ENCODE measurements at regions not wholly inside any gene's neighbourhood (a gene's known extent, or its start where the extent isn't known, plus 50 kb on each side); places are given as distances from the start of the nearest gene placed in this dataset.

DNA sequence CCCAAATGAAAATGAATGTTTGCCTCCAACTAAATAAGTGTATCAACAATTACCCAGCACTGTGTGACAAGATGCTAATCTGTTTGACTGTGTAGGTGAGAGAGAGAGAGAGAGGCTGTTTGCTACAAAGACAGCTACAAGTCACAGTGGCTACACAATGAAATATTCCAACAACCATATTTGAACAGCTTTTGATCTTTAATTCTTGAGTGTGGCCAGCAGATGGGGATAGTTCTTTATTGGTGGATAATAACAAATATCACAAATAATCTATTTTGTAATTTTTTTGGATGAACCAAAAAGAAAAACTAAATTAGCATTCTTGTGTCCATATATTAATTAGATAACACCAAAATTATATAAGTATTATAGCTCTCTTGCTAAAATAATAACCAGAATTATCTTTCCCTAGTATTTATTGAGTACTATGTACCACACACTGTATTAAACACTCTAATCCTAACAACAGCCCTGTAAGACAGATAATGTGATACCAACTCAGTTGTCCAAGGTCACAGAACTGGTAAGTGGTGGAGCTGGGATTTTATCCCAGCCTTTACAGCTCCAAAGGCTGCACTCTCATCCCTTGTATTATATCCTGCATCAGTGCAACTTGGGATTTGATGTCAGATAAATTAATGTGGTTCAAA lies 61.9 kb upstream of the C3orf80 start:
- peak; percentile 87 to 92 for TF ChIP-seq RAD21 (IDR thresholded peaks at IDR 0.05)
- TF ChIP-seq FOXA2 (IDR thresholded peaks at IDR 0.05): no peak
- TF ChIP-seq, protein P1, sequence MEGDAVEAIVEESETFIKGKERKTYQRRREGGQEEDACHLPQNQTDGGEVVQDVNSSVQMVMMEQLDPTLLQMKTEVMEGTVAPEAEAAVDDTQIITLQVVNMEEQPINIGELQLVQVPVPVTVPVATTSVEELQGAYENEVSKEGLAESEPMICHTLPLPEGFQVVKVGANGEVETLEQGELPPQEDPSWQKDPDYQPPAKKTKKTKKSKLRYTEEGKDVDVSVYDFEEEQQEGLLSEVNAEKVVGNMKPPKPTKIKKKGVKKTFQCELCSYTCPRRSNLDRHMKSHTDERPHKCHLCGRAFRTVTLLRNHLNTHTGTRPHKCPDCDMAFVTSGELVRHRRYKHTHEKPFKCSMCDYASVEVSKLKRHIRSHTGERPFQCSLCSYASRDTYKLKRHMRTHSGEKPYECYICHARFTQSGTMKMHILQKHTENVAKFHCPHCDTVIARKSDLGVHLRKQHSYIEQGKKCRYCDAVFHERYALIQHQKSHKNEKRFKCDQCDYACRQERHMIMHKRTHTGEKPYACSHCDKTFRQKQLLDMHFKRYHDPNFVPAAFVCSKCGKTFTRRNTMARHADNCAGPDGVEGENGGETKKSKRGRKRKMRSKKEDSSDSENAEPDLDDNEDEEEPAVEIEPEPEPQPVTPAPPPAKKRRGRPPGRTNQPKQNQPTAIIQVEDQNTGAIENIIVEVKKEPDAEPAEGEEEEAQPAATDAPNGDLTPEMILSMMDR (IDR thresholded peaks at IDR 0.05; ENCODE audit: low read depth, low read length, missing input control): peak; percentile 57
- no peak for TF ChIP-seq GABPA (IDR thresholded peaks at IDR 0.05 in 1 of 2, conservative IDR thresholded peaks at IDR 0.05 in 1 of 2)
- Histone ChIP-seq H3K36me3 (ENCODE audit: control insufficient read depth in 4 of 4, insufficient read depth in 3 of 4, low read depth in 1 of 4, low read length in 3 of 4) (no peaks in the 10 kb centered on the region), H3K9ac (ENCODE audit: low read depth in 1 of 2, low read length in 2 of 2) (no peak overlapping the region), H3K4me3 (ENCODE audit: low read depth in 1 of 3, low read length in 3 of 3) (no peak overlapping the region), H3K27ac (ENCODE audit: low read depth in 1 of 2, low read length in 2 of 2) (no peak overlapping the region), H3K27me3 (ENCODE audit: control insufficient read depth in 4 of 4, insufficient read depth in 4 of 4, low read length in 3 of 4) (no peaks in the 10 kb centered on the region), H3K4me1 (ENCODE audit: control insufficient read depth in 4 of 4, insufficient read depth in 4 of 4, low read length in 3 of 4) (no peaks in the 10 kb centered on the region), H3K9me3 (ENCODE audit: control insufficient read depth in 4 of 4, low read length in 3 of 4) (no peaks in the 10 kb centered on the region)
- no peak for DNase-seq (ENCODE audit: low spot score)

DNA sequence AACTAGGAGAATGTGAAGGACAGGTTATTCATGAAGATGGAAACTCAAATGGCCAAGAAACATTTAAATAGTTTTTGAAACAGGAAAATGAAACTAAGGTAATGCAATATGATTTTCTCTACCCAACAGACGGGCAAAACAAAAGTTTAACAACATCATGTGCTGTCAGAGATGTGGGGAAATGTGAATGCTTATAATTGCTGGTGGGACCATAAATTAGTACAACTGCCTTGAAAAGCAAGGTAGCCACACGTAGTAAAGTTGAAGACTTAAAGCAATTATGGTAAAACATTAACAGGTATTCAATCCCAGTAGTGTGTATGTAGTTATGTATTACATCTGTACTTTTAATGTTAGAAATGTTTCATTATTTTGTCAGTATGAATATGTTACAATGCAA lies 57.0 kb upstream of the C3orf80 start:
- WGBS: 71% methylated on average over 2 of the region's 2 CpGs
- TF ChIP-seq NR2F2 (IDR thresholded peaks at IDR 0.05) (no peak), JUND (IDR thresholded peaks at IDR 0.05) (no peak), RAD21 (IDR thresholded peaks at IDR 0.05) (no peak), HNF4A (conservative IDR thresholded peaks at IDR 0.05) (no peak), FOXA2 (IDR thresholded peaks at IDR 0.05) (no peak), TAF1 (conservative IDR thresholded peaks at IDR 0.05) (no peak), HNF4G (IDR thresholded peaks at IDR 0.05) (no peak), YY1 (IDR thresholded peaks at IDR 0.05) (no peak), EGR1 (IDR thresholded peaks at IDR 0.05; ENCODE audit: low read depth in 2 of 2) (no peak), FOXA1 (IDR thresholded peaks at IDR 0.05) (no peak), RXRA (IDR thresholded peaks at IDR 0.05) (no peak), GABPA (IDR thresholded peaks at IDR 0.05 in 1 of 2, conservative IDR thresholded peaks at IDR 0.05 in 1 of 2) (no peak), SP1 (IDR thresholded peaks at IDR 0.05) (no peak)
- TF ChIP-seq, protein P1 (IDR thresholded peaks at IDR 0.05; ENCODE audit: low read depth, low read length, missing input control): no peak
- TF ChIP-seq, protein P2, sequence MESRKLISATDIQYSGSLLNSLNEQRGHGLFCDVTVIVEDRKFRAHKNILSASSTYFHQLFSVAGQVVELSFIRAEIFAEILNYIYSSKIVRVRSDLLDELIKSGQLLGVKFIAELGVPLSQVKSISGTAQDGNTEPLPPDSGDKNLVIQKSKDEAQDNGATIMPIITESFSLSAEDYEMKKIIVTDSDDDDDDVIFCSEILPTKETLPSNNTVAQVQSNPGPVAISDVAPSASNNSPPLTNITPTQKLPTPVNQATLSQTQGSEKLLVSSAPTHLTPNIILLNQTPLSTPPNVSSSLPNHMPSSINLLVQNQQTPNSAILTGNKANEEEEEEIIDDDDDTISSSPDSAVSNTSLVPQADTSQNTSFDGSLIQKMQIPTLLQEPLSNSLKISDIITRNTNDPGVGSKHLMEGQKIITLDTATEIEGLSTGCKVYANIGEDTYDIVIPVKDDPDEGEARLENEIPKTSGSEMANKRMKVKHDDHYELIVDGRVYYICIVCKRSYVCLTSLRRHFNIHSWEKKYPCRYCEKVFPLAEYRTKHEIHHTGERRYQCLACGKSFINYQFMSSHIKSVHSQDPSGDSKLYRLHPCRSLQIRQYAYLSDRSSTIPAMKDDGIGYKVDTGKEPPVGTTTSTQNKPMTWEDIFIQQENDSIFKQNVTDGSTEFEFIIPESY (IDR thresholded peaks at IDR 0.05): no peak
- TF ChIP-seq, protein P3, sequence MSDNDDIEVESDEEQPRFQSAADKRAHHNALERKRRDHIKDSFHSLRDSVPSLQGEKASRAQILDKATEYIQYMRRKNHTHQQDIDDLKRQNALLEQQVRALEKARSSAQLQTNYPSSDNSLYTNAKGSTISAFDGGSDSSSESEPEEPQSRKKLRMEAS (IDR thresholded peaks at IDR 0.05): no peak
- TF ChIP-seq, protein P4, sequence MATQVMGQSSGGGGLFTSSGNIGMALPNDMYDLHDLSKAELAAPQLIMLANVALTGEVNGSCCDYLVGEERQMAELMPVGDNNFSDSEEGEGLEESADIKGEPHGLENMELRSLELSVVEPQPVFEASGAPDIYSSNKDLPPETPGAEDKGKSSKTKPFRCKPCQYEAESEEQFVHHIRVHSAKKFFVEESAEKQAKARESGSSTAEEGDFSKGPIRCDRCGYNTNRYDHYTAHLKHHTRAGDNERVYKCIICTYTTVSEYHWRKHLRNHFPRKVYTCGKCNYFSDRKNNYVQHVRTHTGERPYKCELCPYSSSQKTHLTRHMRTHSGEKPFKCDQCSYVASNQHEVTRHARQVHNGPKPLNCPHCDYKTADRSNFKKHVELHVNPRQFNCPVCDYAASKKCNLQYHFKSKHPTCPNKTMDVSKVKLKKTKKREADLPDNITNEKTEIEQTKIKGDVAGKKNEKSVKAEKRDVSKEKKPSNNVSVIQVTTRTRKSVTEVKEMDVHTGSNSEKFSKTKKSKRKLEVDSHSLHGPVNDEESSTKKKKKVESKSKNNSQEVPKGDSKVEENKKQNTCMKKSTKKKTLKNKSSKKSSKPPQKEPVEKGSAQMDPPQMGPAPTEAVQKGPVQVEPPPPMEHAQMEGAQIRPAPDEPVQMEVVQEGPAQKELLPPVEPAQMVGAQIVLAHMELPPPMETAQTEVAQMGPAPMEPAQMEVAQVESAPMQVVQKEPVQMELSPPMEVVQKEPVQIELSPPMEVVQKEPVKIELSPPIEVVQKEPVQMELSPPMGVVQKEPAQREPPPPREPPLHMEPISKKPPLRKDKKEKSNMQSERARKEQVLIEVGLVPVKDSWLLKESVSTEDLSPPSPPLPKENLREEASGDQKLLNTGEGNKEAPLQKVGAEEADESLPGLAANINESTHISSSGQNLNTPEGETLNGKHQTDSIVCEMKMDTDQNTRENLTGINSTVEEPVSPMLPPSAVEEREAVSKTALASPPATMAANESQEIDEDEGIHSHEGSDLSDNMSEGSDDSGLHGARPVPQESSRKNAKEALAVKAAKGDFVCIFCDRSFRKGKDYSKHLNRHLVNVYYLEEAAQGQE (IDR thresholded peaks at IDR 0.05): no peak
- Histone ChIP-seq H3K9me3 (ENCODE audit: control insufficient read depth in 4 of 4, low read length in 3 of 4) (no peaks in the 10 kb centered on the region), H3K9ac (ENCODE audit: low read depth in 1 of 2, low read length in 2 of 2) (no peak overlapping the region), H3K4me3 (ENCODE audit: low read depth in 1 of 3, low read length in 3 of 3) (no peak overlapping the region), H3K27me3 (ENCODE audit: control insufficient read depth in 4 of 4, insufficient read depth in 4 of 4, low read length in 3 of 4) (no peaks in the 10 kb centered on the region), H3K27ac (ENCODE audit: low read depth in 1 of 2, low read length in 2 of 2) (no peak overlapping the region), H3K36me3 (ENCODE audit: control insufficient read depth in 4 of 4, insufficient read depth in 3 of 4, low read depth in 1 of 4, low read length in 3 of 4) (no peaks in the 10 kb centered on the region), H3K4me1 (ENCODE audit: control insufficient read depth in 4 of 4, insufficient read depth in 4 of 4, low read length in 3 of 4) (no peaks in the 10 kb centered on the region)
- DNase-seq (ENCODE audit: low spot score): no peak

All from liver (tissue), 8 donors.